NCI-H2196 treated with DMSO at 0.1 percent for 48 hours (cell line): ENCODE measurements at regions not wholly inside any gene's neighbourhood (a gene's known extent, or its start where the extent isn't known, plus 50 kb on each side); places are given as distances from the start of the nearest gene placed in this dataset.
A peak's percentile ranks its signal among the peaks of the same experiment; 100 is the strongest.

Experiments used
- DNase-seq: peaks from one replicate; lab custom pipeline; 2025; ENCODE audit not compliant: unreplicated experiment; lab: John Stamatoyannopoulos, UW

GRCh38 chr20:43804781-43805180, 78.0 kb upstream of the GTSF1L start:
- DNase-seq, result no peak

DNA sequence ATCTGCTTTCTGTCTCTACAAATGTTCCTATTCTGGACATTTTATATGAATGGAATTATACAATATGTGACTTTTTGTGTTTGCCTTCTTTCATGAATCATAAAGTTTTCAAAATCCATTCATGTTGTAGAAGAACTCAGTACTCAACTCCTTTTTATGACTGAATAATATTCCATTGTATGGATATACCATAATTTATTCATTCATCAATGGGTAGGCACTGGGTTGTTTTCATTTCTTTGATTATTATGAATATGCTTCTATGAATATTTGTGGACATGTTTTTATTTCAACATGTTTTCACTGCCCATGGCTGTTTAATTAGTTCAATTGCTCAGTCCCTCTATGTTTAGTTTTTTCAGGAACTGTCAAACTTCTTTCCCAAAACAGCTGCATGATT, 76.5 kb upstream of the GTSF1L start:
- DNase-seq, result no peak

GRCh38 chr20:43800186-43800585, 73.4 kb upstream of the GTSF1L start:
- no peak for DNase-seq

- DNase-seq, result no peak
Observed at GRCh38 chr20:43799741-43800140, 72.9 kb upstream of the GTSF1L start.

DNA sequence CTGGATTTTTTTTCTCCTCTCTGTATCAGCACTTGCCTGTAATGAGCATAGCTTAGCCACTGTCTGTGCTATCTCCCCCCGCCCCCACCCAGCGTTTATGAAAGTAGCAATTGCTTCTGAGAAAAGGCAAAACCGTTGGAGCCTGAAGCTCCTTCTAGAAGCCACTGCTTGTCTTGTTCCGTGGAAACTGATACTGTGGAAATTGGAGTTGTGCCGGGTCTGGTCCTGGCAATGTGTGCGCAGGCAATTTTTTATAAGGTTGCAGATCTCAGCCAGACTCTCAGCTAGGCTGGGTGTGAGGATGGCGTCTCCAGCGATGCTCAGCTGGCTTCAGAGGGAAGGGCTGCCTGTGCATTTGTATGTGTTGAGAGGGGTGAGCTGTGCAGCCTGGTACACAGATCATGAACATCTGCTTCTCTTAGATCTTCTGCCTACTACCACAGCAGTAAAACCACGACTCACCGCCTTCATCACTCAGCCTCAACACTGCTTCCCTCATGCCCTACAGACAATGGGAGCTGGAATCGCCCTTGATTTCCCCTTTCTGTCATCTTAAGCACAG, 72.4 kb upstream of the GTSF1L start:
- no peak for DNase-seq

GRCh38 chr20:43798291-43799149, 71.7 kb upstream of the GTSF1L start:
- no peak for DNase-seq

GRCh38 chr20:43794326-43794725, 67.5 kb upstream of the GTSF1L start:
- DNase-seq, result peak; percentile 37

- DNase-seq, result no peak
Observed at GRCh38 chr20:43789593-43789992, 62.8 kb upstream of the GTSF1L start.

- no peak for DNase-seq
Observed at GRCh38 chr20:43787937-43788336, 61.1 kb upstream of the GTSF1L start.

DNA sequence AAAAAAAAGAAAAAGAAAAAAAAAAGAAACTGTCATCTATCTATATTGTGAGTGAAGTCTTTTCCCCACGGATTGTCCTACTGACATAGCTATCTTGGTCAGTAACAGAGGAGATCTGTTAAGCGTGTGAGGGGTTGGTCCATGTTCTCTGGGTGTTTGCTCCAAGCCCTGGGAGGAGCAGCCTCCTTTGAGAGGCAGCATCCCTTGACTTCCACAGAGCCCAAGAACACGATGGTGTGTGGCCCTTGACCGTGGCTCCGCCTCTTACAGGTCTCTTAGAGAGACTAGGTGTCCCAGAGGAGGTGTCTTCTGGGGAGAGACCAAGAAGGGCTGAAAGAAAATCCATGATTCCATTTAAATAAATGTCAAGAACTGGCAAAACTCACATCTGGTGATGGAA, 60.1 kb upstream of the GTSF1L start:
- DNase-seq, result no peak

GRCh38 chr20:43781215-43781614, 54.4 kb upstream of the GTSF1L start:
- DNase-seq, result no peak

DNA sequence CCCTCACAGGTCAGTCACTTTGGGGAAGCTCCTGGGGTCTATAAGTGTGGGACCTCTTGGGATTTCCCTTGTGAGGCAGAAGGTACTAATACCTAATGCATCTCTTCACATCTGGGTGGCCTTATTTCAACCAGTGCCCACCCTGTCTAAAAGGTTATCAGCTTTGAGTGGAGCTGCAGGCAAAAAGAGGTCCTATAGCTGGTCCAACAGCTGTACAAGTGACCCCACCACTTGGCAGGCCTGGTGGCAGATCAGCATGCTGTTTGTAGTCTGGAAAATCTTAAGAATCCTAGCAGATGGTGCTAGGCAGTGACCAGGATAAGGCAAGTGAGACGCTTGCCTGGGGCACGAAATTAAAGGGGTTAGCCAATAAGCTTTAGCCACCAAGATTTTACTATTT, 51.6 kb upstream of the GTSF1L start:
- DNase-seq, result no peak

DNA sequence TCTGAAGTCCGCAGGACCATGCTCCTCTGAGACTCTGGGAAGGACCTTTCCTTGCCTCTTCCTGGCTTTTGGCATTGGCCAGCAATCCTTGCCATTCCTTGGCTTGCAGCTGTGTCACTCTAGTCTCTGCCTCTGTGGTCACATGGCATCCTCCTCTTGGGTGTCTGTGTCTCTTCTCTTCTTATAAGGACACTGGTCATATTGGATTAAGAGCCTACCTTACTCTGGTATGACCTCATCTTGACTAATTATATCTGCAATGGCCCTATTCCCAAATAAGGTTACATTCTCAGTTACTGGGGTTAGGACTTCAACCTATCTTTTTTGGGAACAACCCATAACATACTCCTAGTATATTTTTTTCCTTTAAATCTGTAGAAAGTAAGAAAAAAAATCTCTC, 49.9 kb upstream of the GTSF1L start:
- DNase-seq, result no peak
